Uterus (tissue), 2 donors: ENCODE measurements at regions not wholly inside any gene's neighbourhood (a gene's known extent, or its start where the extent isn't known, plus 50 kb on each side); places are given as distances from the start of the nearest gene placed in this dataset.

Source experiments
- POLR2A ChIP-seq, 2 donors: fragments of 450-650 bp; IDR thresholded peaks; one replicate each; pipeline ENCODE4 v1.6.1; 2016; ENCODE audit warnings: antibody characterized with exemption in 2 of 2, mild to moderate bottlenecking in 1 of 2, moderate library complexity in 1 of 2
- TF ChIP-seq, protein P1 (sequence below), 4 experiments: fragments of 200-600 bp in 2 of 4; fragments of 450-650 bp in 2 of 4; sonication (generic) in 2 of 4; IDR thresholded peaks; one replicate each; pipeline ENCODE4 v1.5.1; 2016 to 2019; ENCODE audit warnings: antibody characterized with exemption in 4 of 4, mild to moderate bottlenecking in 2 of 4, moderate library complexity in 1 of 4

DNA sequence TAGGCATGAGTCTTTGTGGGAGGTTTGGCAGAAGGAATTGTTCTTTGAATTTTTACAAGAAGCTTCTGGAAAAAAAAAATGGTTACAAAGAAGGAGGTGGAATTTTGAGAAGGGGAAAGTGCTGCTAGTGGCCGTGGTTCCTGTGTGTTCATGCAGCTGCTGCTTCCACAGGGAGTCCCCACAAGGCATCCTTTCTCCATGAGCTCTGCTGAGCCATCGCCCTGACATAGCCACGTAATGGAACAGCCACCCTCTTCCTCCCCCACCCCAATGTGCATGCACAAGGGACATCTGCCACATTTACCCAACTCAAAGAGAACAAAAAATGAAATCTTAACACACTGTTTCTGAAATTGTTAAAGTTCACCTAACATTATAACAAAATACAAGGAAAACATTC lies 529.7 kb downstream of the SATB2 start:
- TF ChIP-seq, protein P1, sequence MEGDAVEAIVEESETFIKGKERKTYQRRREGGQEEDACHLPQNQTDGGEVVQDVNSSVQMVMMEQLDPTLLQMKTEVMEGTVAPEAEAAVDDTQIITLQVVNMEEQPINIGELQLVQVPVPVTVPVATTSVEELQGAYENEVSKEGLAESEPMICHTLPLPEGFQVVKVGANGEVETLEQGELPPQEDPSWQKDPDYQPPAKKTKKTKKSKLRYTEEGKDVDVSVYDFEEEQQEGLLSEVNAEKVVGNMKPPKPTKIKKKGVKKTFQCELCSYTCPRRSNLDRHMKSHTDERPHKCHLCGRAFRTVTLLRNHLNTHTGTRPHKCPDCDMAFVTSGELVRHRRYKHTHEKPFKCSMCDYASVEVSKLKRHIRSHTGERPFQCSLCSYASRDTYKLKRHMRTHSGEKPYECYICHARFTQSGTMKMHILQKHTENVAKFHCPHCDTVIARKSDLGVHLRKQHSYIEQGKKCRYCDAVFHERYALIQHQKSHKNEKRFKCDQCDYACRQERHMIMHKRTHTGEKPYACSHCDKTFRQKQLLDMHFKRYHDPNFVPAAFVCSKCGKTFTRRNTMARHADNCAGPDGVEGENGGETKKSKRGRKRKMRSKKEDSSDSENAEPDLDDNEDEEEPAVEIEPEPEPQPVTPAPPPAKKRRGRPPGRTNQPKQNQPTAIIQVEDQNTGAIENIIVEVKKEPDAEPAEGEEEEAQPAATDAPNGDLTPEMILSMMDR (IDR thresholded peaks at IDR 0.05) = no peak
- no peak for TF ChIP-seq POLR2A (IDR thresholded peaks at IDR 0.05)
